EH (cell line): ENCODE measurements at regions not wholly inside any gene's neighbourhood (a gene's known extent, or its start where the extent isn't known, plus 50 kb on each side); places are given as distances from the start of the nearest gene placed in this dataset.
"Not testable (repeated sequence)": the region's sequence is repeated elsewhere in the genome, so short reads cannot be mapped to it uniquely, and the experiment has no call there.

ENCODE experiments used
- DNase-seq: peaks from one replicate; pipeline ENCODE4 v3.0.0-alpha.2; 2015; ENCODE audit warnings: low read depth

DNA sequence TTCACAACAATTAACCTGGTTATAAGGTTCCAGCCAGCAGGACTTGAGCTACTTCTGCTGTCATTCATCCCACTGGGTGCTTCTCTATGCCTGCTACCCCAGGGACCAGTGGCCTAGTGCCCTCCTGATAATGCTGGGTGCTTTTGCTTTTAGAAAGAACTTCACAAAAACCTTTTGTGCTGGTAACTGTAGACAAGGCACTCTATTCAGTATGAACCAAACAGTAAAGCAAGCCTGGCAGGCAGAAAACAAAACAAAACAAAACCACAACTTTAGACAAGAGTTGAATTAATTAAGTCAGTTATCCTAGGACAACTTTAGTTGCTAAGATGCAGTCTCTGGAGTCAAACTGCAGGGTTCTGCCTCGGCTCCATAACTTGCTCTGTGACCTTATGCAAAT, 61.9 kb upstream of the ADGRL2 start:
- DNase-seq, result no peak

DNA sequence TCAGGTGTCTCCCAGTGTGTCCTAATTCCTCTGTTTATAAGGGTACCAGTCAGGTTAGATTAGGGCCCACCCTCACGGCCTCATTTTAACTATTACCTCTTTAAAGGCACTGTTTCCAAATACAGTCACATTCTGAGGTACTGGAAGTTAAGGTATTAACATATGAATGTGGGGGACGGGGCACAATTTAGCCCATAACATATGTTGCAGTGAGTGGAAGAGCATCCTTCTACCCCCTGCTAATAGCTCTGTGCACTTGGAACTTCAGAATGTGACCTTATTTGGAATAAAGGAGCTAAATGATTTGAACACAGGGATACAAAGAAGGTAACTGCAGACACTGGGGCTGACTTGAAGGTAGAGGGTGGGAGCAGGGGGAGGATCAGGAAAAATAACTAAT, 67.3 kb upstream of the ADGRL2 start:
- no peak for DNase-seq

DNA sequence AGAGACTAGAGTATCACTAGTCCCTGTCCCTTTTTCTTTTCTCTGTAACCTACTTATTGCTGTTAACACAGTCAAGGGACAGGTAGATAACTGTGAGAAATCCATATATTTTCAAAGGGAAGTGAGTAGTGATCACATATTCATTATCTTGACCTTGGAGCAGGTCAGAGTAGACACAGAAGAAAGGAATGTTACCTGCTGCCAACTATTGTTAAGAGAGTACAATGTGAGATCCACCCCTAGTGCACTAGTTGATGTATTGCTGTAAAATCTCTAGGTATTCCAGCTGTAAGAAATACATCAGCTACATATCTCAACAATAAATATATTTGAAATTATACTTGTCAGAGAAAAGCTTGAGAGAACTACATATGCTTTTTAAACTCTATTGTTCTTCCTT, 68.7 kb upstream of the ADGRL2 start:
- no peak for DNase-seq

DNA sequence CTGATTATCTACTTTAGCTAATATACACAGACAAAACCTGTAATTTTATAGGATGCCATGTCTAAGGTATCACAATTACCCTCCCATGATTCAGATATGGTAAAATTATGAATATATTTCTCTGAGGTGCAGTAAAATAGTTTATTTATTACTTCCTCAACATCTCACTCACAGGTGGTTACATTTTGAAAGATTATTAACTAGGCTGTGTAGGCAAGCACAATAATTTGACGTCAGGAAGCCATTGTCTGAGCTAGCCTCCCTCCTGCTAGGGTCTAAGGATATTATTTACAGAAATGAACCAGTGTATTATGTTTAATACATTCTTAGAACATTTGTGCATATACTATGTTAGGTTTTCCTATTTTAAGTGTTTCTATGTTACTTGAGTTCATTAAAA, 69.9 kb upstream of the ADGRL2 start:
- no peak for DNase-seq

DNA sequence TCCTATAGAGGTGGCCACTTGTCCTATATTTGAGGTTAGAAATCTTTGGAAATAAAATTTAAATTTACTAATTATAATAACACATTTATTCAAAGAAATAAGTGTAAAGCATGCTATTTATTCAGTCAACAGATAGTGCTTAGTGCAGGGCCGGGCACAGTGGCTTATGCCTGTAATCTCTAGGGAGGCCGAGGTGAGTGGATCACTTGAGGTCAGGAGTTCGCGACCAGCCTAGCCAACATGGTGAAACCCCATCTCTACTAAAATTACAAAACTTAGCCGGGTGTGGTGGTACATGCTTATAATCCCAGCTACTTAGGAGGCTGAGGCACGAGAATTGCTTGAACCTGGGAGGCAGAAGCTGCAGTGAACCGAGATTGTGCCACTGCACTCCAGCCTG, 70.4 kb upstream of the ADGRL2 start:
- DNase-seq, result not testable (repeated sequence)

DNA sequence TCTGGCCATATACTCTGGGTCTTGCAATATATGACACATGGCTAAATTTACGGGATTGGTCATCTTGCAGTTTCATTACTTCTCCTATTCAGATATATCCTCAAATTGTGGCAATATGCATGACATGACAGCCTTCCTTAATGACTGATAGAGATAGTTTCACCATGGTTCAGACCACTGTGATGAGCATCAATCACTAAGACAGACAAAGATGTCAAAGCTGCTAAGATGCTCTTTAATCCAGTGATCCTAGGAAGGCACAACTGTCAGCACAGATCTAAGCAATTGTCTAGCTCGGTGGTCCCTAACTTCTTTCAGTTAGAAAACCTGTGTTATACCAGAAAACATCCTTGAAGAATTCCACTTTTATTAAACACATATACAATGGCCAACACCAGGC, 70.9 kb upstream of the ADGRL2 start:
- no peak for DNase-seq

DNA sequence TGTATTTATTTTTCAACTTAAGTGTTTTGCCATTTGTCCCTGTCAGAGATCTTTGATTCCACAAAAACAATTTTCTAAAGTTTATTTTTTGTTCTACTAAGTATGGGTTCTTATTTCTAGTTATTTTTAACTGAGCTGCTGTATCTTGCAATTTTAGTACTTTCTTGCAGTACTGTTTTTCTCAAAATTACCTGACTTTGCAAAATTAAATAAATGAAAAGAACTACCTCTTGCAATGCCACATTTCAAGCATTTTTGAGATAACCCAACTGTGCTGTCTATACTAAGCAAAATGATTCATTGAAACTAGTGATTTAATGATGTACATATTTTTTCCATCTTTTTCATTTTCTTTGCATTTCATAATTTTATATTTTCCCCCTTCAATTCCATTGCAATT, 71.5 kb upstream of the ADGRL2 start:
- DNase-seq, result no peak

DNA sequence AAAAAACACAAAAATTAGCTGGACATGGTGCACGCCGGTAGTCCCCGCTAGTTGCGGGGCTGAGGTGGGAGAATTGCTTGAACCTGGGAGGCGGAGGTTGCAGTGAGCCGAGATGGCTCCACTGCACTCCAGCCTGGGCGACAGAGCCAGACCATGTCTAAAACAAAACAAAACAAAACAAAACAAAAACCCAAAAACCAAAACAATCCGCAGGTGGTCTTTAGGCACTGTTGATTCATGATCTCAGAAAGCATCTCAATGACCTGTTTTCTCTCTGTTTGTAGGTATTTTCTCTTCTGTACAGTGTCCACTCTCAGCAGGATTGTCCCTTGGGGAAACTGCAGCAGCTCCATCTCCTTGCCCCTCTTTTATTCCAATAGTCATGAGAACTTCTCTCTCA, 74.9 kb upstream of the ADGRL2 start:
- no peak for DNase-seq

DNA sequence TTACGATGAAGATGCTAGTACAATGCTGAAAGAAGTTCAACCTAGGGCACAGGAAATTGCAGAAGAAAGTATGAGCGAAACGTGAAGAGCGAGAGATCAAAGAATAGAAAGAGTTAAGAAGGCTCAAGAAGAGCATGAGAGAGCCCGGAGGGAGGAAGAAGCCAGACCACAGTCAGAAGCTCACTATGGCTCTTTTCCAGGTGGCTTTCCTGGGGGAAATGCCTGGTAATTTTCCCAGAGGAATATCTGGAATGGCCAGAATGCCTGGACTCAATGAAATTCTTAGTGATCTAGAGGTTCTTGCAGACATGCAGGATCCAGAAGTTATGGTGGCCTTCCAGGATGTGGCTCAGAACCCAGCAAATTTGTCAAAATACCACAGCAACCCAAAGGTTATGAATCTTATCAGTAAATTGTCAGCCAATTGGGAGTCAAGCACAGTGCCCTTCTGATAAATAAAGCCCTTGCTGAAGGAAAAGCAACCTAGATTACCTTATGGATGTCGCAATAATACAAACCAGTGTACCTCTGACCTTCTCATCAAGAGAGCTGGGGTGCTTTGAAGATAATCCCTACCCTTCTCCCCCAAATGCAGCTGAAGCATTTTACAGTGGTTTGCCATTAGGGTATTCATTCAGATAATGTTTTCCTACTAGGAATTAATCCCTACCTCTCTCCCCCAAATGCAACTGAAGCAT, 78.0 kb upstream of the ADGRL2 start:
- peak; percentile 13 for DNase-seq

DNA sequence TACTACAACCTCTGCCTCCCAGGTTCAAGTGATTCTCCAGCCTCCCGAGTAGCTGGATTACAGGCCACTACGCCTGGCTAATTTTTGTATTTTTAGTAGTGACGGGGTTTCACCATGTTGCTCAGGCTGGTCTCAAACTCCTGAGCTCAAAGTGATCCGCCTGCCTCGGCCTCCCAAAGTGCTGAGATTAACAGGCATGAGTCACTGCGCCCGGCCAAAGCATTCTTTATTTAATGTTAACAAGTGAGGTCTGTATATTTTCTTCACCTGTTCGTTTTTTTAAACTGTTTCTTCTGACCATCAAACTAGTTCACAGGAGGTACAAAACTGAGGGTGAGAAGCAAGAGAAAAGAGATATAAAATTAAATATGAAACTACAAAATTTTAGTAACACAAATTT, 80.5 kb upstream of the ADGRL2 start:
- not testable (repeated sequence) for DNase-seq

DNA sequence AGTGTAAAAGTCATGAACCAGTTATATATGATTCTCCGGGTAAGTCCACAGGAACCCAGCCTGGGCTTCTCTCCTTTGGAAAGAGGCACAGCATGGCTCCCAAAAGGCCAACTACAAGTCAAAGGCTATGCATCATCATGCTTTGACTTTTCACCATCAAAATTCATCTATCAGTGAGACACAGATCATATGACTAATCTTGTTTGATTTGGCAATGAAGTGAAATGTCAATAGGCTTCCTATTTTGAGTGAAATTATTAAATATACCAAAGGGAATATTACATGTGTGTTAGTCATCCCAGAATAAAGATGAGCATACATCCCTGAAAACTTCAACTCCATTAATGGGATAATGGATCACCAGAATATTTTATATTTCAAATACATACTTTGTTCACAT, 83.5 kb upstream of the ADGRL2 start:
- DNase-seq, result peak; percentile 9

DNA sequence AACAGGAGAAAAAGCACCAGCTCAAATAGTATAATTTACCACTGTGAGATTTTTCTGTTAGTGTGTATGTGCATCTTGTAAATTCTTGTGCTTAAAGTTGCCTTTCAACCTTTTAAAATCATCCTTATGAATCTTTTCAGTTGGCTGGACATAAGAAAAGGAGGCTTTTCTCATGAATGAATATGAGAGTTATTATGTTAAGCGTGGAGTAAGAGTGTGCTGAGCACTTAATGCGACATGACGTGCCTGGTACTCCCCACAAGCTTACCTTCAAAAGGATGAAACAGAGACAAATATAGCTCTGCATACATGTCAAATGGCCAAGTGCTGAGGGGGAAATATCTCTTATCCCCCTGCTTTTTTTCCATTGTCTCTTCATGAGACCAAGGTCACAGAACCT, 85.3 kb upstream of the ADGRL2 start:
- no peak for DNase-seq

DNA sequence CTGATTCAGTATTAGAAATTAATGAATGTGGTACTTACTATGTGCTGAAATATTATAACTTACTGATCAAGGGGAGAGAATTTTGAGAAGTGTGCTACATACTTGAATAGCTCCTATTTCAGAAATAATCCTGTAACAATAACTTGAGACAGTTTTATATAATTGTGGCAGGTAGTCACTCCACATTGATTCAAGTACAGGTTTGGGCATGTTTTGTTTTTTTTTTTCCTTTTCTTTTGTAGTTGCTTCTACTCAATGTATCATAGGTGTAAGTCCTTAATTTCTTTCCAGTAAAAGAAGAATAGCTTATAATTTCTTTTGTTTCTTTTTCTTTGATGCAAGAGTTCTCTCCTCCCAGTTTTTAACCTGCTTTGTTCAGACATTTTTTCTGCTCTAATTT, 86.1 kb upstream of the ADGRL2 start:
- no peak for DNase-seq

DNA sequence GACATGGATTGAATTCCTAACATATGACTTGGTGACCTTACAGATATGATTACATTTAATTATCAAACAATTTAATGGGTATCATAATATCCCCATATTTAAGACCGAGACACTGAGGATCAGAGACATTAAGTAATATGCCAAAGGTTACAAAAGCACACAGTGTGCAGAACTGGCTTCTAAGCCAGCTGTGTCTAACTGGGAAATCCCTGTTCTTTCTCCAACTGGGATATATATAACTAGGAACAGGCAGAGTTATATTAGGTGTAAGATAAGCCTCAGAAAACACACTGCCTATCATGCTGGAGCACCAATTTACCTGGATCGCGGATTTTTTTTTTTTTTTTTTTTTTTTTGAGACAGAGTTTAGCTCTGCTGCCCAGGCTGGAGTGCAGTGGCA, 88.3 kb upstream of the ADGRL2 start:
- DNase-seq, result no peak

DNA sequence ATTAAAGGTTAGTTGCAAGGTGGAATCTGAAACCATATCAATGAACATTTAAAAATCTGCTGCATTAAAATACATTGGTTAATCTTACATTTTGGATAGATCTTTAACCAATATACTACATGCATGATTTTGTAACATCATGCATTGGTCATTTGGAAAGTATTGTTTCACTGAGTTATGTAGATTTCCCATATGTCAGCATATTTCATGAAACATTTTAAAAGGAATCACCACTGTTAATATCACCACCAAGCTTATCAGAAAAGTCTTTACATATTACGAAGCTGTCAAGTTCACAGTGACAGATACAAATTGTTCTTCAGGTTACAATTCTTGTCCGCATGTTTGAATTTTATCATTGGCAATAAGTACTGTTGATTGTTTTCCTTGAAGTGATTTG, 89.9 kb upstream of the ADGRL2 start:
- no peak for DNase-seq

DNA sequence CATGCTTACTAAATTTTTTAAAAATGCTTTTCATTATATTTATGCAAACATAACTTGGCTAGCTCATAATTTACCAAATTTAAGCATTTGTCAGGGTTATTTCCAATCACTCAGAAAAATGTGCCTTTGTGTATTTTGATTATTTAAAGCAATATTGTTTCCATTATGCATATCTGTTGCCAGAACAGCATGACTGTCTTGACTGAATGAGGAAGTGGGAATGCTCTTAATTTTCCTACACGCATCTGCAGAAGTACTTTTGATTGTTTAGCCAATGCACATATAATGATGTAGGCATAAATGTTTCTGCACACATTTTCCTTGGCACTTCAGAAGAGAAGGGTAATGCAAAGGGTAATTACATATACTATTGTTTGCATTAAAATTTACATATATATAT, 92.5 kb upstream of the ADGRL2 start:
- no peak for DNase-seq

DNA sequence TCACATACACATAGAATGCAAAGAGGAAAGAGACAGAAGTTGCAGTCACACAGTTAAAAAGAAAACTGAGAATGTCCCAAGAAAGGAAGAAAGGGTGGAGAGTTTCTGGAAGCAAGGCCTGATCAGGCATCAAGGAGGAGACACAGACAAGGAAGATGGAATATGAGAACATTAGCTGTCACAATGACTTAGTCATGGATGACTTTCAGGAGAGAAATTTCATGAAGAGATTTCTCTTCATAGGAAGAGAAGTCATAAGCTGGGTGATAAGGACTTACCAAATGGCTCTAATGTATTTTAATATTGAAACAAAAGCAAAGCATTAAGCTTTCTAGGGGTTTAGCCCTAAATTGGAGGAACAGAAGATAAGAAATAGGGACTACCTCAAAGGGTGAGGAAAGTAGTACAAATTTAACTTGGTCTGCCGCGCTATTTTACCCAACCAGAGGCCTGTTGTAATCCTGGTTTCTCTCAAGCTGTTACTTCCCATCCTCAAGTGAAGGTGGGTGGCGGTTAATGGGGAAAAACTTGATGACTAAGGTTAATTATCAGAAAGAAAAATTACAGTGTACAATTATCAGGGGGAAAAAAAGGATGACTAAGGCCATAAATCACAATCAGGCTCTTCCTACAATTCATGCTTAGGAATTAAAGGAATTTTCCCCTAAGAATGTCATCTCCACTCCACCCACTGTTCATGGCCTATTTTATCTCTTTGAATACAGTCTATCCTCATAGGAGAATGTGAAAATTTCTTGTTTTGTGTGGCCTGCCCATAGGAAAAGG, 93.9 kb upstream of the ADGRL2 start:
- DNase-seq, result peak; percentile 79

DNA sequence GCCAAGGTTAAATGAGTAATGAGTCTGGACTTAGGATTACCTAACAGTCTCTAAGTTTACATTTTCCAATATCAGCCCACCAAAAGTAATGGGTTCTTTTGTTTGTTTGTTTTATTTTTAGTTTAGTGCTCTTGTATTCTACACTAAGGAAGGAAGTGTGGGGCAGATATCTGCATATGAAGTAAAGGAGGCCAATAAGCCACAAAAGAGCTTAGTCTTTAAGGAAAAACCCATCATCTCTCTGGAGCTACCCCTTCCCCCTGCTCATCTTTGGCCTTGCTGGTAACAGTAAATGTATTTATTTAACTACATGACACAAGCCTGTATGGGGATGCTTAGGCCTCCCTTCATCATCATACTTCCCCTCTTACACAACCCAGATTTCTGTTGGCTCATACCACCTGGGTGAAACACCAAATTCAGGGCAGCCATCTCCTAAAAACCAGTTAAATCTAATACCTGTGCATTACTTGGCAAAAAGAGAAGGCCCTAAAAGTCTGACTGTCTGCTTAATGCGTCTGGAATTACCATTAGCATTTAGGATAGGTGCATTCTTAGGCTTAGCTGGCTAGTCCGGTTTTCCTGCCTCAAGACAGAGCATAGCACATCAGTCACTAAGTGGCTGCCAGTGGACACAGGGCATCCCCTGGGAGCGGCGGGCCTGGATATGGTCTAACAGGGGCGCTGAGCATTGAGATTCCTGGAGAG, 96.8 kb upstream of the ADGRL2 start:
- DNase-seq, result peak; percentile 58

DNA sequence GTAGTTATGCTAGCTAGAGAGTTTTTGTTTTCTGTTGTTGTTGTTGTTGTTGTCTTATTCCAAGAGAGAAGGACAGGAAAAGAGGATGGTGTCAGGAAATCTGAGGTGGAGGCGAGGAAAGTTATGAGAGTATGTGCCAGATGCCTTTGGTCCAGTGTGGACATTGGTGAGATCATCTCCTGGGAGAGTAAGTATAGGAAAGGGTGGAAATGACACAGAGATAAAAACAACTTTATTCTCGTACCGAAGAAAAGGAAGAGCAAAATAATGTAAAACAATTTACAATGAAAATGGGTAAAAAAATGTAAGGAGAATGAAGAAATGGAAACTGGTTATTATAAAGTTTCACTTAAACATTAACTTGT, 97.4 kb upstream of the ADGRL2 start:
- peak; percentile 80 for DNase-seq

DNA sequence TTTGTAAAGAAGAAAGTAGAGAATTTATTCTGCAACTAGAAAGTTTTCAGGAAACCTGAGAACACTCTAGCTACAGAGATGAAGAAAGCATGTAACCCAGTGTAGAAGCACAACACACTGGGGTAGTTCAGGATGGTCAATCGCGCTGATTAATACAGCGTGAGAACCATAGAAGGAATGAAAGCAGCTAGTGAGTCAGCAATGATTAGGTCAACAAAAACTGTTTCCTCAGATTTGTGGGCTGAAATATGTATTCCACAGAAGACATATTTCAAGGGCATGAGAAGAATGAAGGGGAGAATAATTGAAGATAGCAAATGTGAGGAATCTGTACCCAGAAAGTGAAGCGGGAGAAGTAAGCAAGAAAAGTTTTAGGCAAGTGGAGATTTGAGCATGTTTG, 97.8 kb upstream of the ADGRL2 start:
- DNase-seq, result peak; percentile 91

DNA sequence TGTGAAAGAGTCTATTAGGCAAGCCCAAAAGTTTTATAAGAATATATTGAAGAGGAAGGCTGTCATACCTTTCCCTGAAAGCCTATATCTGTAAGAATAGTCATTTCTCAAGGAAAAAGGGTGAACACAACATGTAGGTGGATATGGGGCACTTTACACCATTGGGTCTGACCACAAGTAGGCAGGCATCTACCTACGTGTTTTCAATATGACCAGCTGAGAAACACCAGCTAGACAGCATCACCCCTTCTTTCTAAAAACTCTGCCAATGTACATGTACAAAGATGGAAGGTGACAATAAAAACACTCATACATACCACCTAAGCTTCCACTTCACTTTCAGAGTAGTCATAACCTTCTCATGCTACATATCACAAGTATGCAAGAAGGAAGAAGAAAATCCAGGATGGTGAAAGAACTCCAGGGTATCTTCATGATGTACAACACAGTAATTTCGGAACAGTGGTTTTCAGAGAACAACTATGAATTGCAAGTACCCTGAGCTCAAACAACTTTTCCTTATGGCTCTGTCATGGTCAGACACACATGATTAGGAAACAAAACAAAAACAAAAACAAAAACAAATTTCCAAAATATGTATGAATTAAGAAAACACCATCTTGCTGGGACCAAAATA, 98.5 kb upstream of the ADGRL2 start:
- no peak for DNase-seq

DNA sequence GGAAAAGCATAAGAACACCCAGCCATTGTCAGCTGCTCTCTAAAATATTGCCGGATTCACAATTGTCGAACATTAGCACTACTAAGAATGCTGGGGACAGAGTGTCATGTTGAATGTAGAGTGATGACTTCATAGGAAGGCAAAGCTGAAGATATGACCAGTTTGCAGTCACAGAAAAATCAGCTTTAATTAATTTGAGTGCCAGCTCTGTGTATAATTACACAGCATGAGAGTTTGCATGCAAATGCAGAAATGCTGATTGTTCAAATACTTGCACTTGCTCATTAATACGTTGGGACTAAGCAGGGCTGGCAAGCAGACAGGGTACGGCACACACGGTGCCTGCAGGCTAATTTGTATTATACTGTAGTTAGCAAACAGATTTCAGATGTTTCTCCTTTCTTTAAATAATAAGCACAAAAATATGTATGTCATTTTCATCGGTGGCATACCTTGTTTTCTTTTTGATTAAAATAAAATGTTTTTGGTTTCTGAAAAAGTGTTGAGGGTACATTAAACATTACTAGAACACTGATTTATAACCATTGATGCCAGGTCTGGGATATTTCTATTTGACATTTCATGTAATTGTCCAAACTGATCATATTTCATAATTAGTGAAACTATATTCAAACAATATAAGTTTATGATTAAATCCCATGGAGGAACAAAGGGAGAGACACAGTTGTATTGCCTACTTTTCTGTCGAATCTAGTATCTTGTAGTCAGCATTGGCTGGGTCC, 99.8 kb upstream of the ADGRL2 start:
- no peak for DNase-seq
